Occipital lobe (tissue), 1 donor: ENCODE measurements at regions not wholly inside any gene's neighbourhood (a gene's known extent, or its start where the extent isn't known, plus 50 kb on each side); places are given as distances from the start of the nearest gene placed in this dataset.

Experiments used
- DNase-seq: peaks from one replicate; lab custom pipeline; 2025; lab: John Stamatoyannopoulos, UW

GRCh38 chr18:38007026-38007425, 441.4 kb upstream of the CELF4 start:
- DNase-seq: no peak

DNA sequence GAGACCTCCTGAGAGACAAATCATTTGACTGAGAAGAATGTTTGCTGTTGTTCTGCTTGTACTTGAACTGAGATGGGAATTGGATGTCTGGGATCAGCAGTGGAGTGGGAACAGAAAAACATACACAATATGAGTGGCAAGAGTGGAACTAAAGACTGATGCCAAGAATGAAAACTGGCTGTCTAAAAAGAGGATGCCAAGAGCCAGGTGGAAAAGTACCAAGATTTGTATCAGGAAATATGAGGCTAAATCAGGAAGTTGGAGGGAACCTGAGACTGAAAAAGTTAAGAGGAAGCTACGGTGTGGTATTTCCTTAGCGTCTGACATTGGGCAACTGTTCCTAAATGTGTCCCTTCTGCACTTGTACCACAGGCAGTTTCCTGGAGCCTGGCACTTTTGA, 440.9 kb upstream of the CELF4 start:
- no peak for DNase-seq

- DNase-seq: no peak
Measured at GRCh38 chr18:37997695-37998094, 432.1 kb upstream of the CELF4 start.

DNA sequence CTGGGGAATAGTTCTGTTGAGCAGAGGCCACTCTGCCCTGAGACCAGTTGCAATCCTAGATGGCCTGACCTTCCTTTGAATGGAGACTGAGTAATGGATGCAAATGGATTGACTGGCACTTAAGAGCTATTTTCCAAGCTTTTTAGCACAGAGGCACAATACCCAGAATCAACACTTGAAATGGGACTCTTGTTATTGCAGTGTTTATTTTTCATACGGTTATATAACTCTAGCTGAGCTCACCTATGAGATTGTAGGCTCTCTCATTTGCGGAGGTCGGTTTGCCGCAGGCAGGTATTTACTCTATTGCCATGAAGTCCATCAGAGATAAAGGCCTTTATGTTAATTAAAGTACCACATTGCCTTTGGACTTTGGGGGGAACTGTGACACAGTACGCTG, 422.3 kb upstream of the CELF4 start:
- no peak for DNase-seq

GRCh38 chr18:37986665-37987064, 421.1 kb upstream of the CELF4 start:
- DNase-seq: no peak

DNA sequence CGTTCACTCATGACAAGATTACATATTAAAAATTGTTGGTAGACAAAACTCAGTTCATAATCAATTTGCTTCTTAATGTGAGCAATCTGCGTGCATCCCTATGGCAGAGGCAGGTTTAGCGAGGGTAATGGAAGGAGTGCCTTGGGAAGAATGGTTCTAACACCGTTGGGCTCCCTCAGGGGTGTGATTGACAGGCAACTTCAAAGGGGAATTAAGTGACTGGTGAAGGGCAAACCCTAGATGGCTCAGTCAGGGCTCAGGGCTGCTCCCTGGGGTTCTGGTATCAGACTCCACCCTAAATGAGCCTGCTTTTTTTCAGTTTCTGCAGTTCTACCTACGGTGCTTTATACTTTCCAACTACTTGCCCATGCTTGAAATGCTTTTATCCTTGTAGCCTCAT, 419.5 kb upstream of the CELF4 start:
- DNase-seq: no peak

- DNase-seq: no peak
Measured at GRCh38 chr18:37980556-37980955, 415.0 kb upstream of the CELF4 start.

GRCh38 chr18:37975446-37975845, 409.8 kb upstream of the CELF4 start:
- DNase-seq: no peak

DNA sequence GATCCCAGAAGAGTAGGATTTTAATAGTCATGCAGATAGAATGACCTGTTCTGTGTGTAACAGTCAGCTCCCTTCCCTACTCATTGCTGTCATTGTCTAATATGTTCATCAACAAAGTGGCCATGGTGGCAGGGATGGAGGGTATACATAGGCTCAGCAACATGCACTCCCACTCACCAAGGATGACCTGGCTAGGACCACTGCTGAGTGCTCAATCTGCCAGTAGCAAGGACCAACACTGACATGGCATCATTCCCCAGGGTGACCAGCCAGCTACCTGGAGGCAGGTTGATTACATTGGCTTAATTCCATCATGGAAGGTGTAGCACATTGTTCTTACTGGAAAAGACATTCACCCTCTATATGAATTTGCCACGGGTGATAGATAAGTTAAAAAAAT, 401.7 kb upstream of the CELF4 start:
- no peak for DNase-seq

GRCh38 chr18:37965572-37965970, 400.0 kb upstream of the CELF4 start:
- DNase-seq: no peak

GRCh38 chr18:37964885-37965571, 399.4 kb upstream of the CELF4 start:
- DNase-seq: no peak

- DNase-seq: no peak
Measured at GRCh38 chr18:37963837-37964236, 398.2 kb upstream of the CELF4 start.

DNA sequence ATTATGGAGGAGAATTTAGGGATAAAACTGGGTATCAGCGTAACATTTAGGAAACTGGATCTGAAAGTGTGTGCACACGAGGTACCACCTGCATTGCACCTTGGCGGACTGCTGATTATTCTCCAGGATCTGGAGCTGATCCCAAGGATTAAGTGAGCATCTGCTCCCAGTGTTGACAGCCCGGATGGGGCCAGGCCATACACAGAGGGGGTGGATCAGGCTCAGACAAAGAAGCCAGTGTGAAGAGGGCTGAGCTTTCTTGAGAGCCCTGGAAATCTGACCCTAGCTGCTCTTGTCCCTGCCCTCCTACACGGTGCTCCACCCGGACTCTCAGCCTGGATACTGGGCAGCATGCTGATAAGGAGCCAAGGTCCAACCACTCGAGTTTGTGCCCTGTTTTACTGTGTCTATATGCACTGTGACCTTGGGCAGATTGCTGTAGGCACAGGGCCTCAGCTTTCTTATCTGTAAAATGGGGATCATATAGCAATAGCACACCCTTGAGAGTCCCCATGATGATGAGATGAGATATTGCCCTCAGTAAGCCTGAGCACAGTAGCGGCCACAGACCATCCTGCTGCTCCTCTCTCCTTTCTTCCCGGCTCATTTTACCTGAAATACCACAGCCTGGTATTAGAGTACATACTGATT, 396.8 kb upstream of the CELF4 start:
- DNase-seq: no peak

GRCh38 chr18:37958499-37958898, 392.9 kb upstream of the CELF4 start:
- DNase-seq: no peak

DNA sequence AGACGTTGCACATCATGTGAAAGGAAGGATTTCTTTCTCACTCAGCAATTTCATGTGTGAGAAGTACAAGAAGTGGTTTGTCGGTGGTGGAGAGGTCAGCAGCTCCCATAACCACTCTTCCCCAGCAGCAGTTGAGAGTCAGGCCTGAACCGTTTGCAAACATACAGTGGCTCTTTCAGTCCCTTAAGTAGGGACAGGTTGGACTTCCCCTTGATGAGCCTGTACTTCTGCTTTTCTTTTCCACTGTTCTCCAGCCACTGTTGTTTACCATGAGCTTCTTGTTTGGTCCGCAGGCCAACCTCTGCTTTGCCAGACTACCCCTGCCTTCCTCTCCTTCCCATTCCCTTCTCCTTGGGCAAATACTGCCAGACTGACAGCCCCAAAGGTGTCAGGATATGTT, 391.3 kb upstream of the CELF4 start:
- DNase-seq: no peak

DNA sequence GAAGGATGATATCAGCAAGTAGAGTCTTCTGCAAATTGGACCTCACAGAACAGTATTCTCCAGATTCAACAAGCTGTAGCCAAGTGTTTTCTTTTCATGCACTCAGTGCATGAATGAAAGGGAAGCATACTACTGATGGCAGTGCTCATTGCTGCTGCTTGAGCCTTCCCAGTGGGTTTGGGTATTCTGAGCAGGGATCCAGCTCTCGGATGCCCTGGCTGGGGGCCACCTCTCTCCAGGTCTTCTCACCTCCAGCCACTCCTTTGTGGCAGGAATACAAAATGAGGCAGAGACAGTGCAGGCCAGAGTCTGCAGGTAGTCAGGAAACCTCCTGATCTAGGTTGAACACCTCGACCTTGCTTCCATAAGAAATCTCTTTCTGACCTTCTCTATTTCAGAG, 390.4 kb upstream of the CELF4 start:
- DNase-seq: no peak

DNA sequence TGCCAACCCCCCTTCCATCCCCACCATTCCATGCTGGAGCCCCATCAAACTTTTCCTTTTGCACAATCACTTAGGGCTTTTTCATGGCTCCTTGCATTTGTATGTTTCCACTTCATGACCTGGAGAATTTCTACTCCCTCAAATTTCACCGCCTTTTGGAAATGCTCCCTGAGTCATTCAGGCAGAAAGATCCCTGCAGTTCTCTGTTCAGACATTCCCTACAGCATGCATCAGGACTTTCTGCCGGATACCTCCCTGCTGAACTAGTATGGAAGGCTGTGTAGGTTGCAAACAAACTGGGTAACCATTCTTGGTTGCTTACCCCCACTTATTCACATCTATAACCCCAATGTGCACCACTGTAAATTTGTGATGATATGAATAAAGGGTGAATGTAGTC, 389.6 kb upstream of the CELF4 start:
- no peak for DNase-seq

DNA sequence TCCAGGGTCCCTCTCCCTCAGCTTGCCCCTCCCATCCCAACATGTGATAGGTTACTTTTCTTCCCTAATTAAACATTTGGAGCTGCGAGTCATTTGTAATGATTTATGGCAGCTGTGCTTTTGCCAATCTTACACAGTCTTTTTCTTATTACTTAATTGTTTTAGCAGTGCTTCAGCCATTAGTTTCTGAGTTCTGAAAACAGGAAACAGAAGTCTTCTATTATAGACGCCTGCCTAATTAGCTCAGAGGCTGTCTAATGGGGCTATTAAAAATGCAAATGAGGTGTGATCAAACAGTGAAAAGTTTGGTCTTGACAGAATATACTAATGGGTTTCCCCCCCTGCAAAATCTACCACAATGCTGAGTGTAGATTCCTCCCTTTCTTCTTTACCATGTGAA, 388.3 kb upstream of the CELF4 start:
- DNase-seq: no peak

DNA sequence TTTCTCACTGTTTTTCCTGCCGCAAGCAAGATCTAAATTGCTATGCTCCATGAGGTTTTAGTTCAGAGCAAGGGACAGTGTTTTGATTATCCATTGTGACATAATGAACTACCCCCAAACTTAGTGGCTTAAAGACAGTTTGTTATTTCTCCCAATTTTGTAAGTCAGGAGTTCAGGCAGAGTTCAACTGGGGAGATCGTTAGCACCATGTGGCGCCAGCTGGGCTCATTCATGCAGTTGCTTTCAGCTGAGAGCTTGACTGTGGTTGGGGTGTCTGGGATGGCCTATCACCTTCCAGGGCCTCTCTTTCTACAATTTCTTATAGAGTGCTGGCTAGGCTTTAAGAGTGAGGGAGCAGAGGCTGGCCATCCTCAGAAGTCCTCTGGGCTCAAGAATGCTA, 382.9 kb upstream of the CELF4 start:
- no peak for DNase-seq

- DNase-seq: no peak
Measured at GRCh38 chr18:37946324-37946723, 380.7 kb upstream of the CELF4 start.

DNA sequence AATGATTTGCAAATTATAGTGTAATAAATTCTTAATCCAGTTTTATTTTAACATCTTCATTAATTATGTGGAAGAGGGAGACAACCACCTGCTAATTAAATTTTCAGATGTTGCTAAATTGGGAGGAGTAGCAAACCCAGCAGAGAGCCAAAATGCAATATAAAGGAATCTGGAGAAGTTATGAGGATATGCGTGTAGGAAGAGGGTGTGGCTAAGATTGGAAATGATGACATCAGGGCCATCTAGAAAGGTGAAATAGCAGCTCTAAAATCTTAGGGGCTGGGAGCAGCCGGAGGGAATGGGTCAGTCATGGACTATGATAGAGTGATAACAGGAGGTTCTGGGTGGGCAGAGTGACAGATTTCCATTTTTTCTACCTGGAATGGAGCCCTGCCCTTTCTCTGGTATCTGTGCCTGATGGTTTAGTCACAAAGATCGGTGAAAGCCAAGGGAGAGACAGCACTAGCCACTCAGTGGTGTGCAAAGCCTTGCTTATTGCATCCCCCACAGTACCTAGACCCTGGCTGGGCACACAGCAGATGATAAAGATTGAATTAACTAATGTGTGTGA, 379.2 kb upstream of the CELF4 start:
- no peak for DNase-seq

DNA sequence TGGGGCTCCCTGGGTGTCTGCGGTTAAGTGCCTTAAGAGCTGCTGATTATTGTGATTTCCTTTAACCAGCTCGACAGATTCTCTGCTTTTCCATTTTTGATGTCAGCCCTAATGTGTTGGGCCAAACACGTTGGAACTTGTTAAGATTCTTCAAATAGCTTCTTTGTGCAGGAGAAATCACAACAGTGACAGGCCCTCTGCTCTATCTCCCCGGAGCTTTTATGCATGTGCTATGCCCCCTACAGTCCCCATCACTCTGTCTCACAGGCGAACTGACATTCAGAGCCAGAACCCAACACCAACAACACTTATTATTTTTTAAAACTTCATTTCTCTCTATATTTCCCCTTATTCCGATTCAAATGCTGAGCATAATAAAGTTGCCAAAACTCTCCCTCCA, 371.7 kb upstream of the CELF4 start:
- DNase-seq: no peak

DNA sequence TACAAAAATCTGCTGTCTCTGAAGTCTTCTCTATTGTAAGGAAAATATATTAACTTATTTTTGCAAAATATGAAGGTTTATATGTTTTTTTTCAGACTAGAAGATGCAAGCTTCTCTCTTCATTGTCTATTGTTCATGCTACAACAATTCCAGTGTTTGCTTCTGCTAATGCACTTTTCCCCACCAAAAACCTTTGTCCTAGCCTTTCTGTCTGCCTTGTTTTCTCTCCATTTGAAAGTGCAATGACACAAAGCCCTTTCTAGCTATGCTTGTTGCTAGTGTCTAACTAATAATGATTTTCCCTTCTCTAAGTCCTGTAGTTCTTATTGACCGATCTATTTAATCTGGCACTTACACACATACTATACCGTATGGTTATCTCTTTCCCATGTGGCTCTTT, 369.5 kb upstream of the CELF4 start:
- DNase-seq: no peak
